ENCODE measurements at regions not wholly inside any gene's neighbourhood (a gene's known extent, or its start where the extent isn't known, plus 50 kb on each side); places are given as distances from the start of the nearest gene placed in this dataset.
A peak's percentile ranks its signal among the peaks of the same experiment; 100 is the strongest.

DNA sequence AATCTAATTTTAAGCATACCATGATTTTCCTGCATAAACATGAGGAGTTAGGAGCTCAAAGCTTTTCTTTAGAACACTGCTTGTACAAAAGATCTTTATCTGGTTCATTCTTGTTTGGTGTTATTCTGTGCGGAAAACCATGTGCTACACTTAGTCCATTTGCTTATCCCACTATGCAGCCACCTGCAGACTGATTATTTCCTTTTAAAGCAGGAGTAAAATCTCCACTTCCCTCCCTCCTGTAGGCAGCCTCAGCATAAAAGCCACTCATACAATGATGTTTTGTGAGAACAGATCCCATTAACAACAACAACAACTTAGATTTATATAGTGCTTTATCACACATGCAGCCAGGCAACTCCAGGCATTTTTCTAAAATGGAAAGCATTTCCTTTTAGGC is 355.3 kb upstream of the NEGR1 start:
- no peak for DNase-seq (ENCODE audit: low read depth, low spot score)
- H3K9me3 Mint-ChIP-seq, result peaks cover 8% of the 10 kb centered on the region
- peaks cover 5% of the 10 kb centered on the region for H3K36me3 Mint-ChIP-seq (ENCODE audit: low read depth)
- peaks cover 24% of the 10 kb centered on the region for H3K4me1 Mint-ChIP-seq
- TF ChIP-seq, protein P1, sequence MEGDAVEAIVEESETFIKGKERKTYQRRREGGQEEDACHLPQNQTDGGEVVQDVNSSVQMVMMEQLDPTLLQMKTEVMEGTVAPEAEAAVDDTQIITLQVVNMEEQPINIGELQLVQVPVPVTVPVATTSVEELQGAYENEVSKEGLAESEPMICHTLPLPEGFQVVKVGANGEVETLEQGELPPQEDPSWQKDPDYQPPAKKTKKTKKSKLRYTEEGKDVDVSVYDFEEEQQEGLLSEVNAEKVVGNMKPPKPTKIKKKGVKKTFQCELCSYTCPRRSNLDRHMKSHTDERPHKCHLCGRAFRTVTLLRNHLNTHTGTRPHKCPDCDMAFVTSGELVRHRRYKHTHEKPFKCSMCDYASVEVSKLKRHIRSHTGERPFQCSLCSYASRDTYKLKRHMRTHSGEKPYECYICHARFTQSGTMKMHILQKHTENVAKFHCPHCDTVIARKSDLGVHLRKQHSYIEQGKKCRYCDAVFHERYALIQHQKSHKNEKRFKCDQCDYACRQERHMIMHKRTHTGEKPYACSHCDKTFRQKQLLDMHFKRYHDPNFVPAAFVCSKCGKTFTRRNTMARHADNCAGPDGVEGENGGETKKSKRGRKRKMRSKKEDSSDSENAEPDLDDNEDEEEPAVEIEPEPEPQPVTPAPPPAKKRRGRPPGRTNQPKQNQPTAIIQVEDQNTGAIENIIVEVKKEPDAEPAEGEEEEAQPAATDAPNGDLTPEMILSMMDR (conservative IDR thresholded peaks at IDR 0.05), result no peak
- H3K27ac Mint-ChIP-seq (ENCODE audit: unreplicated experiment), result peak overlapping the region; percentile 60
- peak overlapping the region; percentile 16 for H3K4me3 Mint-ChIP-seq
- H3K27me3 Mint-ChIP-seq (ENCODE audit: low read depth), result no peaks in the 10 kb centered on the region

DNA sequence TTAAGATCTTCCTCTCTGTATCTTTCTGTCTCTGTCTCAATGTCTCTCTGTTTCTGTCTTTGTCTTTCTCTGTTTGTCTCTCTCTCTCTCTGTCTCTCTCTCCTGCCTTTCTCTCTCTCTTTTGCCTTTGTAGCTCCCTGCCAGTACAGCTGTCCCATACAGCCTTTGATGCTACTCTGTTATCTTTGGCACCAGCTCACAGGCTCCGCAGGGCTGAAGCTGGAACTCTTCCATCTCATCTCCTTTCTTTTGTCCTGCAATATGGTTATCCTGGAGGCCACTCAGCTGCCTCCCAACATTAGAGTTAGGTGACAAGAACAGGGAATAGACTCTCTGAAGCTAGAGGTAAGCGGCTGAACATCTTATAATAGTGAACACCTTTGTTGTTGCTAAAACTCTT is 354.3 kb upstream of the NEGR1 start:
- TF ChIP-seq, protein P1 (conservative IDR thresholded peaks at IDR 0.05), result no peak
- Mint-ChIP-seq H3K27ac (ENCODE audit: unreplicated experiment) (peak overlapping the region; percentile 59), H3K36me3 (ENCODE audit: low read depth) (peaks cover 5% of the 10 kb centered on the region), H3K4me1 (peaks cover 24% of the 10 kb centered on the region), H3K9me3 (peaks cover 4% of the 10 kb centered on the region), H3K27me3 (ENCODE audit: low read depth) (no peaks in the 10 kb centered on the region), H3K4me3 (no peak overlapping the region)
- no peak for DNase-seq (ENCODE audit: low read depth, low spot score)

DNA sequence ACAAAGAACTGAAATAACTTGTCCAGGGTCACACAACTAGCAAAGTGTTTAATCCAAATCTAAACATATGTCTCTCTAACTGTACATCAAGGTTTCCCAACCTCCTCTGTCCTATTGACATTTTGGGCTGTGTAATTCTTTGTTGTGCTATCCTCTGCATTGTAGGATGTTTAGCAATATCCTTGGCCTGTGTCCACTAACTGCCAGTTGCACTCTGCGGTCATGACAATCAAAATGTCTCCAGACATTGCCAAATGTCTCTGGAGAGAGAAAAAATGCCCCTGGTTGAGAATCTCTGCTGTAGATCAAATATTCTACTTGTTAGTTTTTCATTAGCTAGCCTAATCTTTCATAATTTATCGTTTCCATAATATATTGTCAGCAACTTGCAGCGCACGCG is 353.4 kb upstream of the NEGR1 start:
- H3K9me3 Mint-ChIP-seq, result no peaks in the 10 kb centered on the region
- H3K27ac Mint-ChIP-seq (ENCODE audit: unreplicated experiment), result no peak overlapping the region
- no peak for DNase-seq (ENCODE audit: low read depth, low spot score)
- H3K4me1 Mint-ChIP-seq, result peaks cover 24% of the 10 kb centered on the region
- peaks cover 5% of the 10 kb centered on the region for H3K36me3 Mint-ChIP-seq (ENCODE audit: low read depth)
- H3K4me3 Mint-ChIP-seq, result no peak overlapping the region
- TF ChIP-seq, protein P1 (conservative IDR thresholded peaks at IDR 0.05), result no peak
- H3K27me3 Mint-ChIP-seq (ENCODE audit: low read depth), result no peaks in the 10 kb centered on the region

DNA sequence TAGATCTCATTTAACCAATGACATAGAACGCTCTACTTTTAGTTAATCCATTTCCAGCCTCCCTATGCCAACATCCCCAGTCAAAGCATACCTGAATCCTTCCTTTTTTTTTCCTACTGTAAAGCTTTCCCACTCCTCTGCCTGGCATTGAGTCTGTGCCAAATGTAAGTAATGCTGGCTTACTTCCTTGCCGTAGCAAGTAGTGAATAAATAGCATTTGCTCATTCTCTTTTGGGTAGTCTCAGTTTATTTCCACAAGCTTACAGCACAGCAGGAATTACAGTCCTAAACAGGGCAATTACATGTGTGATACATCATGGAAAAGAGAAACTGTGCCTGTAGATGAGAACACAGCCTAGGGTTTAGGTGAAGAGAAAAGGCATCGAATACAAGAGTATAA is 352.6 kb upstream of the NEGR1 start:
- H3K4me1 Mint-ChIP-seq, result peaks cover 24% of the 10 kb centered on the region
- no peaks in the 10 kb centered on the region for H3K9me3 Mint-ChIP-seq
- DNase-seq (ENCODE audit: low read depth, low spot score), result no peak
- peaks cover 5% of the 10 kb centered on the region for H3K36me3 Mint-ChIP-seq (ENCODE audit: low read depth)
- H3K27me3 Mint-ChIP-seq (ENCODE audit: low read depth), result no peaks in the 10 kb centered on the region
- TF ChIP-seq, protein P1 (conservative IDR thresholded peaks at IDR 0.05), result no peak
- no peak overlapping the region for H3K27ac Mint-ChIP-seq (ENCODE audit: unreplicated experiment)
- H3K4me3 Mint-ChIP-seq, result no peak overlapping the region

DNA sequence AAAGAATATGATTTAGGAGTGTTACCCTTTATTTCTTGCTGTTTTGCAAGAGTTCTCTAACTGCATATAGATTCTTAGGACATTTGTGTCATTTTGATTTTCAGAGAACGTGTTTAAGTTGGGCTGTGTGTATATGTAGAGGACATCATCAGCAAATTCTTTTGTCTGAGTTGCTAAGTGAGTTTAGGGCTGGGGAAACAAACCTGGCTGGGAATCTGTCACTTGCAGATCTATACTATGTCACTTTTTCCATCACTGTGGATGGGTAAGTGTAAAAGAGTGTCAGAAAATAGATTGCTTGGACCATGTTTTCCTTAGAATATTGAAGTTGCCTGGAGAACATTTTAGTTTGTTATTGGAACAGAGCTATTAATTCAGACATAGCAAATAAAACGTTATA is 349.1 kb upstream of the NEGR1 start:
- Mint-ChIP-seq H3K4me1 (peaks cover 8% of the 10 kb centered on the region), H3K27me3 (ENCODE audit: low read depth) (peaks cover 3% of the 10 kb centered on the region), H3K9me3 (no peaks in the 10 kb centered on the region), H3K36me3 (ENCODE audit: low read depth) (no peaks in the 10 kb centered on the region), H3K4me3 (no peak overlapping the region), H3K27ac (ENCODE audit: unreplicated experiment) (no peak overlapping the region)
- TF ChIP-seq, protein P1 (conservative IDR thresholded peaks at IDR 0.05), result no peak
- no peak for DNase-seq (ENCODE audit: low read depth, low spot score)

DNA sequence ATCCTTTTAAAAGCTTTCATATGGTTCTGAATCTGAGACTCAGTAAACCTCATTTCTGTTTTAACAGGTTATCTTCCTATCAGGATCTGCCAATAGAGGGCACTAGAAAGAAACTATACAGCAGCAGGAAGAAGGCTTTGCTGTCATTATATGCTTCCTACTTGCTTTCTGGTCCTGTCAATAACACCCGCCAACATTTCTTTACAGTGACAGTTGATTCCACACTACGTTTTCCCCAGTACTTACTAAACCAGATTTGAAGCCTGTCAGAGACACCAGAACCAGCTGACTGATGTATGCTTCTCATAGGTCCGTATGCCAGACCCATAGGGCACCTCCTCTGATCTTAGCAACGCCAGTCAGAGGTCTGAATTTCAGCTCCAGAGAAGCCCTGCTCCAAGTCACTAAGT is 341.0 kb upstream of the NEGR1 start:
- H3K27ac Mint-ChIP-seq (ENCODE audit: unreplicated experiment), result no peak overlapping the region
- H3K27me3 Mint-ChIP-seq (ENCODE audit: low read depth), result peaks cover 3% of the 10 kb centered on the region
- DNase-seq (ENCODE audit: low read depth, low spot score), result peak; percentile 1
- H3K4me1 Mint-ChIP-seq, result peaks cover 5% of the 10 kb centered on the region
- H3K4me3 Mint-ChIP-seq, result no peak overlapping the region
- H3K9me3 Mint-ChIP-seq, result no peaks in the 10 kb centered on the region
- TF ChIP-seq, protein P1 (conservative IDR thresholded peaks at IDR 0.05), result peak; percentile 78
- no peaks in the 10 kb centered on the region for H3K36me3 Mint-ChIP-seq (ENCODE audit: low read depth)

Data from neural crest cell (in vitro differentiated cells).